RWPE2 (cell line): ENCODE measurements at regions not wholly inside any gene's neighbourhood (a gene's known extent, or its start where the extent isn't known, plus 50 kb on each side); places are given as distances from the start of the nearest gene placed in this dataset.

Experiments used
- ATAC-seq: fragments of 200-7000 bp; cut with Tn5 transposase; 3 replicates; pipeline ENCODE4 v1.9.1; 2021; ENCODE audit warnings: low read depth
- DNase-seq: peaks from one replicate; pipeline ENCODE4 v3.0.0-alpha.2; 2020; ENCODE audit warnings: low spot score
- H3K27ac ChIP-seq: fragments of 450-650 bp; 2 replicates; pipeline ENCODE4 v1.5.1; 2017; ENCODE audit warnings: mild to moderate bottlenecking; ENCODE audit not compliant: poor library complexity, severe bottlenecking
- H3K27me3 ChIP-seq: fragments of 250-450 bp; sonication (Bioruptor Pico); 2 replicates; pipeline ENCODE4 v1.5.1; 2021; ENCODE audit warnings: mild to moderate bottlenecking, moderate library complexity; ENCODE audit not compliant: insufficient read depth, poor library complexity, severe bottlenecking
- H3K36me3 ChIP-seq: fragments of 250-450 bp; sonication (Bioruptor Pico); 2 replicates; pipeline ENCODE4 v1.5.1; 2020; ENCODE audit warnings: low read depth, mild to moderate bottlenecking, moderate library complexity
- H3K4me1 ChIP-seq: fragments of 250-450 bp; sonication (Bioruptor Pico); 2 replicates; pipeline ENCODE4 v1.5.1; 2021; ENCODE audit warnings: mild to moderate bottlenecking, moderate library complexity; ENCODE audit not compliant: insufficient read depth, poor library complexity, severe bottlenecking
- H3K4me3 ChIP-seq: fragments of 250-450 bp; sonication (Bioruptor Pico); 2 replicates; pipeline ENCODE4 v1.5.1; 2021; ENCODE audit warnings: mild to moderate bottlenecking, moderate library complexity; ENCODE audit not compliant: severe bottlenecking
- H3K9me3 ChIP-seq: fragments of 250-450 bp; sonication (Bioruptor Pico); 2 replicates; pipeline ENCODE4 v1.5.1; 2021; ENCODE audit warnings: mild to moderate bottlenecking, moderate library complexity; ENCODE audit not compliant: severe bottlenecking
- TF ChIP-seq, protein P1 (sequence below): fragments of 450-650 bp; IDR thresholded peaks from one replicate; pipeline ENCODE4 v1.5.1; 2017; ENCODE audit warnings: mild to moderate bottlenecking, moderate library complexity; ENCODE audit not compliant: poor library complexity, severe bottlenecking

DNA sequence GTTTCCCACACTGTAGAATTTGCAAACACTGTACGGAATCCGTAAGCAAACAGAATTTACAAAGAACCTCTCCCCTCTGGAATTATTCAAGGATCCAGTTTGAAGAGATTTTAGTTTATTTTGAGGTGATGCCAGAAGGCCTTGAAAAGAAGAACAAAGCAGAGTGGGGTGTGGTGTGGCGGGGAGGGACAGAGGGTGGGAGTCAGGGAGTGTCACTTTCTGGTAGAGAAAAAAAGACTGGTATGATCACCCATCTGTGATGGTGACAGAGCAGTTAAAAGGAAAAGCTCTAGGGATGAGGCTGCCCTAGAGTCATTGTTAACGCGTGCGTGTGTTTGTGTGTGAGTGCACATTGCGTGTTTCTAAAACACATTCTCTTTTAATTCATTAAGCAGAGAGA is 97.0 kb upstream of the F13A1 start:
- H3K4me3 ChIP-seq, result no peak overlapping the region
- DNase-seq, result no peak
- H3K36me3 ChIP-seq, result no peaks in the 10 kb centered on the region
- TF ChIP-seq, protein P1, sequence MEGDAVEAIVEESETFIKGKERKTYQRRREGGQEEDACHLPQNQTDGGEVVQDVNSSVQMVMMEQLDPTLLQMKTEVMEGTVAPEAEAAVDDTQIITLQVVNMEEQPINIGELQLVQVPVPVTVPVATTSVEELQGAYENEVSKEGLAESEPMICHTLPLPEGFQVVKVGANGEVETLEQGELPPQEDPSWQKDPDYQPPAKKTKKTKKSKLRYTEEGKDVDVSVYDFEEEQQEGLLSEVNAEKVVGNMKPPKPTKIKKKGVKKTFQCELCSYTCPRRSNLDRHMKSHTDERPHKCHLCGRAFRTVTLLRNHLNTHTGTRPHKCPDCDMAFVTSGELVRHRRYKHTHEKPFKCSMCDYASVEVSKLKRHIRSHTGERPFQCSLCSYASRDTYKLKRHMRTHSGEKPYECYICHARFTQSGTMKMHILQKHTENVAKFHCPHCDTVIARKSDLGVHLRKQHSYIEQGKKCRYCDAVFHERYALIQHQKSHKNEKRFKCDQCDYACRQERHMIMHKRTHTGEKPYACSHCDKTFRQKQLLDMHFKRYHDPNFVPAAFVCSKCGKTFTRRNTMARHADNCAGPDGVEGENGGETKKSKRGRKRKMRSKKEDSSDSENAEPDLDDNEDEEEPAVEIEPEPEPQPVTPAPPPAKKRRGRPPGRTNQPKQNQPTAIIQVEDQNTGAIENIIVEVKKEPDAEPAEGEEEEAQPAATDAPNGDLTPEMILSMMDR, result no peak
- no peak overlapping the region for H3K27ac ChIP-seq
- H3K9me3 ChIP-seq, result no peaks in the 10 kb centered on the region
- peaks cover 7% of the 10 kb centered on the region for H3K4me1 ChIP-seq
- ATAC-seq, result no peak
- H3K27me3 ChIP-seq, result no peaks in the 10 kb centered on the region

DNA sequence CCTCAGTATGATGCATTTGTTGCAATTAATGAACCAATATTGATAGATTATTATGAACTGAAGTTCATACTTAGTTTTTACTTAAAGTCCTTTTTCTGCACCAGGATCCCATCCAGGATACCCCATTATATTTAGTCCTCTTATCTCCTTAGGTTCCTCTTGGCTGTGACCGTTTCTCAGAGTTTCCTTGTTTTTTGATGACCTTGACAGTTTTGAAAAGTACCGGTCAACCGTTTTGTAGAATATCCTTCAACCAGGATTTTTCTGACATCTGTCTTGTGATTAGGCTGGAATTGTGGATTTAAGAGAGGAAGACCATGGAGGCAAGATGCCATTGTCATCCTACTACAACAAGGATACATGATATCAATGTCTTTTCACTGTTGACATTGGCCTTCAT is 98.0 kb upstream of the F13A1 start:
- no peak for DNase-seq
- Histone ChIP-seq H3K9me3 (no peaks in the 10 kb centered on the region), H3K4me1 (peaks cover 7% of the 10 kb centered on the region), H3K36me3 (no peaks in the 10 kb centered on the region), H3K4me3 (no peak overlapping the region), H3K27ac (no peak overlapping the region), H3K27me3 (no peaks in the 10 kb centered on the region)
- TF ChIP-seq, protein P1, result no peak
- no peak for ATAC-seq

DNA sequence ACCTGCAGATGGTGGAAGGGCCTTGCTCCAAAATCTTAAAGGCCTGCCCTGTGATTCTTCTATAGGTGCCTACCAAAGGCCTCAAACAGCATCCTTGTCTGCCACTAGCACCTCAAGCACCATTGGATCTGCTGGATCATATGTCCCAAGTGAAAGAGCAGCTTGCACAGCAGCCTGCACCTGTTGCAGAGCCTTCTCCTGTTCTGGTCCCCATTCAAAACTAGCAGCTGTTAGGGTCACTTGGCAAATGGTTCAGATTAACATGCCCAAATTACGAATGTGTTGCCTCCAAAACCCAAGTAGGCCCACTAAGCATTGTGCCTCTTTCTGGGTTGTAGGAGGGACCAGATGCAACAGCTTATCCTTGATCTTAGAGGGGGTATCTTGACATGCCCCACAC is 99.6 kb upstream of the F13A1 start:
- Histone ChIP-seq H3K9me3 (no peaks in the 10 kb centered on the region), H3K36me3 (no peaks in the 10 kb centered on the region), H3K27me3 (no peaks in the 10 kb centered on the region), H3K27ac (no peak overlapping the region), H3K4me1 (peaks cover 2% of the 10 kb centered on the region), H3K4me3 (no peak overlapping the region)
- no peak for DNase-seq
- no peak for ATAC-seq
- TF ChIP-seq, protein P1, result no peak

DNA sequence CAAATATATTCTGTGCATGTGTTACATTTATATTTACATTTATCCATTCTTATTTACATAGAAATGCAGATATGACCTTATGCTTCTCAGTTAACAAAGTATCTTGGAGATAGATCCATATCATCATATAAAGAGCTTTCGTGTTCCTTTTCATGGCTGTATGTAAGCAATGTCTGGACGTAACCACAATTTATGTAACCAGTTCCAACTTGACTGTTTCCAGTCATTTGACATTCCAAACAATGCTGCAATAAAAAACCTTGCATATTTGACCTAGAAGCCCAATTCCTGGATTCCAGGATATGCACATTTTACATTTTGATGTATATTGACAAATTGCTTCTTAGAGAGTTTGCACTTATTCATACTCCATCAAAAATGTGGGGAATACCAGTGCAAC is 113.7 kb upstream of the F13A1 start:
- H3K9me3 ChIP-seq, result no peaks in the 10 kb centered on the region
- H3K4me1 ChIP-seq, result peaks cover 39% of the 10 kb centered on the region
- TF ChIP-seq, protein P1, result no peak
- no peaks in the 10 kb centered on the region for H3K36me3 ChIP-seq
- H3K4me3 ChIP-seq, result no peak overlapping the region
- peak; percentile 70 for ATAC-seq
- H3K27ac ChIP-seq, result peak overlapping the region; percentile 63
- DNase-seq, result no peak
- no peaks in the 10 kb centered on the region for H3K27me3 ChIP-seq

DNA sequence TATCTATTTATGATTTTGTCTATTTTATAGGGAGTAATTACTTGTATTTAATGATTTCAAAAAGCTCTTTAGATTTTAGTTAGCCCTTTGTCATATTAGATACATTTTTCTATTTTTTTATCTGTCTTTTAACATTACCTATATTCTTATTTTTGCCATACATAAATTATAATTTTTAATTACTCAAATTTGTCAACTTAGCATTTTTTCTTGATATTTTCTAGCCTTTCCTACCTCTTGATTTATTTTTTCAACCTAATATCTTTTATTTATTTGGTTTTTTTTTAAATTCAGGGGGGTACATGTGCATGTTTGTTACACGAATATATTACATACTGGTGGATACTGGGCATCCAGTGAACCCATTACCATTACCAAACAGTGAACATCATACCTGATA is 114.3 kb upstream of the F13A1 start:
- no peak overlapping the region for H3K4me3 ChIP-seq
- no peaks in the 10 kb centered on the region for H3K36me3 ChIP-seq
- no peak for DNase-seq
- peak overlapping the region; percentile 63 for H3K27ac ChIP-seq
- H3K4me1 ChIP-seq, result peaks cover 40% of the 10 kb centered on the region
- ATAC-seq, result no peak
- H3K27me3 ChIP-seq, result no peaks in the 10 kb centered on the region
- no peaks in the 10 kb centered on the region for H3K9me3 ChIP-seq
- TF ChIP-seq, protein P1, result no peak
